OCI-LY1 (cell line): ENCODE measurements at regions not wholly inside any gene's neighbourhood (a gene's known extent, or its start where the extent isn't known, plus 50 kb on each side); places are given as distances from the start of the nearest gene placed in this dataset.

Experiments used
- H2AFZ ChIP-seq: fragments of 200-600 bp; sonication (generic), shearing (Covaris generic); 2 replicates; pipeline ENCODE4 v1.6.0; 2014; ENCODE audit warnings: antibody characterized with exemption, mild to moderate bottlenecking, low read length
- H3F3A ChIP-seq: fragments of 200-600 bp; sonication (generic), shearing (Covaris generic); 2 replicates; pipeline ENCODE4 v1.6.0; 2014; ENCODE audit warnings: mild to moderate bottlenecking, antibody characterized with exemption, low read length, moderate library complexity; ENCODE audit not compliant: insufficient read depth
- H3K27ac ChIP-seq: fragments of 200-600 bp; sonication (generic); 2 replicates; pipeline ENCODE4 v1.5.1; 2014; ENCODE audit warnings: low read length, mixed run types, mild to moderate bottlenecking, low read depth; ENCODE audit not compliant: poor library complexity, severe bottlenecking
- H3K27me3 ChIP-seq: fragments of 200-600 bp; sonication (generic); 2 replicates; pipeline ENCODE4 v1.6.0; 2014; ENCODE audit warnings: antibody characterized with exemption, mild to moderate bottlenecking, low read length, moderate library complexity; ENCODE audit not compliant: insufficient read depth
- H3K36me3 ChIP-seq: fragments of 200-600 bp; sonication (generic); 2 replicates; pipeline ENCODE4 v1.6.1; 2014; ENCODE audit warnings: mild to moderate bottlenecking, antibody characterized with exemption, low read length, moderate library complexity, mixed read lengths; ENCODE audit not compliant: insufficient read depth
- H3K4me1 ChIP-seq: fragments of 200-600 bp; sonication (generic); 2 replicates; pipeline ENCODE4 v1.5.1; 2014; ENCODE audit warnings: mild to moderate bottlenecking, low read length, moderate library complexity; ENCODE audit not compliant: insufficient read depth, severe bottlenecking
- H3K4me2 ChIP-seq: fragments of 200-600 bp; sonication (generic), shearing (Covaris generic); 2 replicates; pipeline ENCODE4 v1.6.1; 2014; ENCODE audit warnings: low read length
- H3K4me3 ChIP-seq: fragments of 200-600 bp; sonication (generic); 2 replicates; pipeline ENCODE4 v1.5.1; 2014; ENCODE audit warnings: low read length, low read depth, mild to moderate bottlenecking, mixed read lengths; ENCODE audit not compliant: poor library complexity, severe bottlenecking
- H3K79me2 ChIP-seq: fragments of 200-600 bp; shearing (Covaris generic); 2 replicates; pipeline ENCODE4 v1.6.1; 2016; ENCODE audit warnings: mixed run types, low read length, mixed read lengths; ENCODE audit not compliant: insufficient read depth
- H3K9ac ChIP-seq: fragments of 200-600 bp; sonication (generic), shearing (Covaris generic); 2 replicates; pipeline ENCODE4 v1.6.1; 2014; ENCODE audit warnings: mild to moderate bottlenecking, low read length, mixed read lengths
- H3K9me2 ChIP-seq: fragments of 200-600 bp; sonication (generic), shearing (Covaris generic); 2 replicates; pipeline ENCODE4 v1.6.1; 2014; ENCODE audit warnings: low read depth, mild to moderate bottlenecking, low read length, mixed read lengths
- H3K9me3 ChIP-seq: fragments of 200-600 bp; shearing (Covaris generic); 2 replicates; pipeline ENCODE4 v1.6.1; 2014; ENCODE audit warnings: low read length, mixed read lengths
- H4K20me1 ChIP-seq: fragments of 200-600 bp; sonication (generic), shearing (Covaris generic); 2 replicates; pipeline ENCODE4 v1.6.0; 2016; ENCODE audit warnings: mild to moderate bottlenecking, low read length; ENCODE audit not compliant: insufficient read depth
- EZH2 ChIP-seq: fragments of 200-600 bp; sonication (generic), shearing (Covaris generic); IDR thresholded peaks from 2 replicates; pipeline ENCODE4 v1.8.0; 2017; ENCODE audit warnings: borderline replicate concordance, mixed run types, mild to moderate bottlenecking, antibody characterized with exemption, low read length, moderate library complexity, mixed read lengths
- TF ChIP-seq, protein P1 (sequence below): fragments of 200-600 bp; sonication (generic), shearing (Covaris generic); IDR thresholded peaks from 2 replicates; pipeline ENCODE4 v1.5.1; 2017; ENCODE audit warnings: mild to moderate bottlenecking, antibody characterized with exemption, low read length, moderate library complexity, mixed read lengths

DNA sequence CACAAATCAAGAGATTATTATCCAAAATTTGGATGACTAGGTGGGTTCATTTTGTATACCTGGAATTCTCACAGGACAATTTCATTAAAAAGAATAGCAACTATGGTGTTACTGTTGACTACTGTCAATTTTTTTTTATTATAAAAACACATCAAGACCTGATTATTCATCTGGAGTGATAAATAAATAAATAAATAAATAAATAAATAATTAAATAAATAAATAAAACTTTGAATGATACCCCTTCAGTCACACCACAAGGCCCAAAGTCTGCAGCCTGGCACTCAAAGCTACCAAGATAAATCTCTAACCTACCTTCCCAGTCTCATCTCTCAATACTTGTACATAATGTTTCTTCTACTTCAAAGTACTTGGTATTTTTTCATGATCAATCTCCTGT, 294.0 kb upstream of the KLHL29 start:
- Histone ChIP-seq H3F3A (no peaks in the 10 kb centered on the region), H4K20me1 (no peaks in the 10 kb centered on the region), H3K9me3 (no peaks in the 10 kb centered on the region), H3K4me3 (no peak overlapping the region), H3K9ac (no peak overlapping the region), H2AFZ (no peak overlapping the region), H3K4me2 (no peak overlapping the region), H3K79me2 (no peaks in the 10 kb centered on the region), H3K36me3 (no peaks in the 10 kb centered on the region), H3K4me1 (no peaks in the 10 kb centered on the region), H3K27me3 (no peaks in the 10 kb centered on the region), H3K27ac (no peak overlapping the region), H3K9me2 (no peaks in the 10 kb centered on the region)
- TF ChIP-seq, protein P1, sequence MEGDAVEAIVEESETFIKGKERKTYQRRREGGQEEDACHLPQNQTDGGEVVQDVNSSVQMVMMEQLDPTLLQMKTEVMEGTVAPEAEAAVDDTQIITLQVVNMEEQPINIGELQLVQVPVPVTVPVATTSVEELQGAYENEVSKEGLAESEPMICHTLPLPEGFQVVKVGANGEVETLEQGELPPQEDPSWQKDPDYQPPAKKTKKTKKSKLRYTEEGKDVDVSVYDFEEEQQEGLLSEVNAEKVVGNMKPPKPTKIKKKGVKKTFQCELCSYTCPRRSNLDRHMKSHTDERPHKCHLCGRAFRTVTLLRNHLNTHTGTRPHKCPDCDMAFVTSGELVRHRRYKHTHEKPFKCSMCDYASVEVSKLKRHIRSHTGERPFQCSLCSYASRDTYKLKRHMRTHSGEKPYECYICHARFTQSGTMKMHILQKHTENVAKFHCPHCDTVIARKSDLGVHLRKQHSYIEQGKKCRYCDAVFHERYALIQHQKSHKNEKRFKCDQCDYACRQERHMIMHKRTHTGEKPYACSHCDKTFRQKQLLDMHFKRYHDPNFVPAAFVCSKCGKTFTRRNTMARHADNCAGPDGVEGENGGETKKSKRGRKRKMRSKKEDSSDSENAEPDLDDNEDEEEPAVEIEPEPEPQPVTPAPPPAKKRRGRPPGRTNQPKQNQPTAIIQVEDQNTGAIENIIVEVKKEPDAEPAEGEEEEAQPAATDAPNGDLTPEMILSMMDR: no peak
- TF ChIP-seq EZH2: no peak

DNA sequence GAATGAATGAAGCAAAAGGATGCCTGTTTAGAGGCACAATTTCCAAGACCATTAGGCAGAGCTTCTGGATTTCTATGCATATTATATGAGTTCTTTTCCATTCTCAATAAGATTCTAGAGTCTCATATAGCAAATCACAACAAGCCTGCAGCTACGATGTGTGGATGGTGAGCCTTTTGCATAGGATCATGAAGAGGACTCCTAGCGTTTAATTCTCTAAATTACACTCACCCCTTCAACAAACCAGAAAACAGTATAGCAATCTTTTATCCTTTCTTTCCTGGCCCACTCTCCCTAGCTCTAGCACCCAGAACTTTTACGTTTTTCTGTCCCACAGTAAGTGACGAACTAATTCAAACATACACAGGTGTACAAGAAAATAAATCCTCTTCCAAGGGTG, 293.1 kb upstream of the KLHL29 start:
- Histone ChIP-seq H3K4me3 (no peak overlapping the region), H3K79me2 (no peaks in the 10 kb centered on the region), H3K9me3 (no peaks in the 10 kb centered on the region), H3K4me2 (no peak overlapping the region), H2AFZ (no peak overlapping the region), H3K9ac (no peak overlapping the region), H3K4me1 (no peaks in the 10 kb centered on the region), H3K27me3 (no peaks in the 10 kb centered on the region), H3K9me2 (no peaks in the 10 kb centered on the region), H4K20me1 (no peaks in the 10 kb centered on the region), H3K36me3 (no peaks in the 10 kb centered on the region), H3K27ac (no peak overlapping the region), H3F3A (no peaks in the 10 kb centered on the region)
- TF ChIP-seq EZH2: no peak
- TF ChIP-seq, protein P1: no peak

DNA sequence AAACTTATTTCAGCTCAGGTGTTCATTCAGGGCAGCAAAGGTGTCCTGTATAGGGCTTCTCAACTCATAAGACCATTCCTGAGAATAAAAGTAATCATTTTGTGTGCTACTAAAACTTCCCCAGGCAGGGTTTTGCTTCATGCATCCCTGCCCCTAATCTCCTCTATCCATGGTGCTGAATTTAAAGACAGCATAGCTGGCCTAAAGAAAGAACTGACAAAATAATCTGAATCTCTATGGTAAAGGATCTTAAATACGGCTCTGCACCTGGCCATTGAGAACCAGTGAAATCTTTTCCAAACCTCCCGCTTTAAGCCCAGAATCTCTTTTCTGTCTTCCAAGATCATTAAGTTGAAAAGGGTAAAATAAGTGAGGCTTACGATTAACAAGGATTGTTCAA, 292.1 kb upstream of the KLHL29 start:
- no peaks in the 10 kb centered on the region for H3K36me3 ChIP-seq
- no peaks in the 10 kb centered on the region for H3F3A ChIP-seq
- no peak overlapping the region for H3K9ac ChIP-seq
- no peak overlapping the region for H3K27ac ChIP-seq
- H3K4me3 ChIP-seq: no peak overlapping the region
- no peaks in the 10 kb centered on the region for H3K9me2 ChIP-seq
- H3K79me2 ChIP-seq: no peaks in the 10 kb centered on the region
- H2AFZ ChIP-seq: no peak overlapping the region
- no peaks in the 10 kb centered on the region for H3K27me3 ChIP-seq
- TF ChIP-seq, protein P1: no peak
- no peak for TF ChIP-seq EZH2
- H3K9me3 ChIP-seq: no peaks in the 10 kb centered on the region
- H3K4me1 ChIP-seq: no peaks in the 10 kb centered on the region
- no peaks in the 10 kb centered on the region for H4K20me1 ChIP-seq
- H3K4me2 ChIP-seq: no peak overlapping the region
